ENCODE measurements at regions not wholly inside any gene's neighbourhood (a gene's known extent, or its start where the extent isn't known, plus 50 kb on each side); places are given as distances from the start of the nearest gene placed in this dataset.

- Histone ChIP-seq H3K27me3 (replicated peaks; ENCODE audit: insufficient read depth, low read depth, low read length, poor library complexity) (no peaks in the 10 kb centered on the region), H3K9me3 (ENCODE audit: low read depth, low read length, poor library complexity, severe bottlenecking) (no peaks in the 10 kb centered on the region), H3K36me3 (ENCODE audit: insufficient read depth, low read length, poor library complexity, severe bottlenecking) (no peaks in the 10 kb centered on the region), H3K4me3 (ENCODE audit: low read depth, low read length, poor library complexity, severe bottlenecking) (no peak overlapping the region), H3K27ac (ENCODE audit: low read depth, low read length, poor library complexity, severe bottlenecking) (no peak overlapping the region), H3K4me1 (ENCODE audit: insufficient read depth, low read length, poor library complexity, severe bottlenecking) (peaks cover 3% of the 10 kb centered on the region)
- CTCF ChIA-PET: no interaction called here
- no peak for DNase-seq (ENCODE audit: low spot score)
- intact Hi-C loops (cut with micrococcal nuclease; ENCODE audit: unreplicated experiment): no loop called here
- POLR2A ChIA-PET (ENCODE audit: low non-redundant PET): no interaction called here
- TF ChIP-seq CTCF (conservative IDR thresholded peaks at IDR 0.05; ENCODE audit: low read depth, low read length): no peak
- TF ChIP-seq EZH2 (IDR thresholded peaks at IDR 0.05; ENCODE audit: borderline replicate concordance, low read depth, low read length, poor library complexity, severe bottlenecking): no peak
- BruUV-seq (replicated peaks): no TSS peak
These were observed 112.8 kb upstream of the ELL2 start for GRCh38 chr5:96074460-96074859.

GRCh38 chr5:96072791-96073165 is 111.1 kb upstream of the ELL2 start:
- ChIA-PET POLR2A (ENCODE audit: low non-redundant PET) (no interaction called here), CTCF (no interaction called here)
- H3K9me3 ChIP-seq (ENCODE audit: low read depth, low read length, poor library complexity, severe bottlenecking): no peaks in the 10 kb centered on the region
- no peak overlapping the region for H3K4me3 ChIP-seq (ENCODE audit: low read depth, low read length, poor library complexity, severe bottlenecking)
- TF ChIP-seq EZH2 (IDR thresholded peaks at IDR 0.05; ENCODE audit: borderline replicate concordance, low read depth, low read length, poor library complexity, severe bottlenecking) (no peak), CTCF (conservative IDR thresholded peaks at IDR 0.05; ENCODE audit: low read depth, low read length) (no peak)
- peaks cover 4% of the 10 kb centered on the region for H3K4me1 ChIP-seq (ENCODE audit: insufficient read depth, low read length, poor library complexity, severe bottlenecking)
- no peaks in the 10 kb centered on the region for H3K36me3 ChIP-seq (ENCODE audit: insufficient read depth, low read length, poor library complexity, severe bottlenecking)
- no peak overlapping the region for H3K27ac ChIP-seq (ENCODE audit: low read depth, low read length, poor library complexity, severe bottlenecking)
- intact Hi-C loops (cut with micrococcal nuclease; ENCODE audit: unreplicated experiment): no loop called here
- no TSS peak for BruUV-seq (replicated peaks)
- no peak for DNase-seq (ENCODE audit: low spot score)
- no peaks in the 10 kb centered on the region for H3K27me3 ChIP-seq (replicated peaks; ENCODE audit: insufficient read depth, low read depth, low read length, poor library complexity)

GRCh38 chr5:96072138-96072790 is 110.6 kb upstream of the ELL2 start:
- Histone ChIP-seq H3K27me3 (replicated peaks; ENCODE audit: insufficient read depth, low read depth, low read length, poor library complexity) (no peaks in the 10 kb centered on the region), H3K9me3 (ENCODE audit: low read depth, low read length, poor library complexity, severe bottlenecking) (no peaks in the 10 kb centered on the region), H3K4me3 (ENCODE audit: low read depth, low read length, poor library complexity, severe bottlenecking) (no peak overlapping the region), H3K4me1 (ENCODE audit: insufficient read depth, low read length, poor library complexity, severe bottlenecking) (peaks cover 8% of the 10 kb centered on the region), H3K27ac (ENCODE audit: low read depth, low read length, poor library complexity, severe bottlenecking) (no peak overlapping the region), H3K36me3 (ENCODE audit: insufficient read depth, low read length, poor library complexity, severe bottlenecking) (no peaks in the 10 kb centered on the region)
- BruUV-seq (replicated peaks): no TSS peak
- intact Hi-C loops (cut with micrococcal nuclease; ENCODE audit: unreplicated experiment): no loop called here
- ChIA-PET CTCF (no interaction called here), POLR2A (ENCODE audit: low non-redundant PET) (no interaction called here)
- TF ChIP-seq EZH2 (IDR thresholded peaks at IDR 0.05; ENCODE audit: borderline replicate concordance, low read depth, low read length, poor library complexity, severe bottlenecking) (no peak), CTCF (conservative IDR thresholded peaks at IDR 0.05; ENCODE audit: low read depth, low read length) (no peak)
- no peak for DNase-seq (ENCODE audit: low spot score)
